Neural cell (in vitro differentiated cells): ENCODE measurements at regions not wholly inside any gene's neighbourhood (a gene's known extent, or its start where the extent isn't known, plus 50 kb on each side); places are given as distances from the start of the nearest gene placed in this dataset.

Experiments
- H2AFZ ChIP-seq: fragments of 200-600, 300-800 bp; sonication (generic), shearing (Covaris generic); 2 replicates; pipeline ENCODE4 v1.6.0; 2014; ENCODE audit warnings: low read depth, mild to moderate bottlenecking, antibody characterized with exemption, low read length, moderate library complexity
- H3F3A ChIP-seq: fragments of 200-600 bp; shearing (Covaris generic); 2 replicates; pipeline ENCODE4 v1.6.1; 2016; ENCODE audit warnings: mild to moderate bottlenecking, moderate library complexity, mixed read lengths, antibody characterized with exemption, low read length; ENCODE audit not compliant: insufficient read depth, poor library complexity, severe bottlenecking
- H3K27ac ChIP-seq: fragments of 200-600, 300-800 bp; sonication (generic), shearing (Covaris generic); 2 replicates; pipeline ENCODE4 v1.5.1; 2014; ENCODE audit warnings: mild to moderate bottlenecking, low read length, moderate library complexity
- H3K27me3 ChIP-seq: fragments of 300-800, 200-600 bp; sonication (generic), shearing (Covaris generic); 2 replicates; pipeline ENCODE4 v1.6.0; 2014; ENCODE audit warnings: mild to moderate bottlenecking, low read depth, low read length, moderate library complexity; ENCODE audit not compliant: insufficient read depth
- H3K36me3 ChIP-seq: fragments of 300-800, 200-600 bp; sonication (generic), shearing (Covaris generic); 2 replicates; pipeline ENCODE4 v1.5.1; 2014; ENCODE audit warnings: mild to moderate bottlenecking, antibody characterized with exemption, low read length, moderate library complexity; ENCODE audit not compliant: insufficient read depth
- H3K4me2 ChIP-seq: fragments of 300-800, 200-600 bp; sonication (generic), shearing (Covaris generic); 2 replicates; pipeline ENCODE4 v1.6.0; 2014; ENCODE audit warnings: mild to moderate bottlenecking, low read length
- H3K4me3 ChIP-seq: fragments of 300-800, 200-600 bp; sonication (generic), shearing (Covaris generic); 2 replicates; pipeline ENCODE4 v1.5.1; 2014; ENCODE audit warnings: mild to moderate bottlenecking, low read length, moderate library complexity
- H3K79me2 ChIP-seq: fragments of 200-600 bp; shearing (Covaris generic); replicated peaks from 2 replicates; pipeline ENCODE4 v1.6.0; 2014; ENCODE audit warnings: mild to moderate bottlenecking, low read length, moderate library complexity; ENCODE audit not compliant: insufficient read depth
- H3K9ac ChIP-seq: fragments of 300-800, 200-600 bp; sonication (generic), shearing (Covaris generic); 2 replicates; pipeline ENCODE4 v1.6.1; 2016; ENCODE audit warnings: mild to moderate bottlenecking, low read length, mixed read lengths
- H3K9me2 ChIP-seq: fragments of 200-600 bp; shearing (Covaris generic); 2 replicates; pipeline ENCODE4 v1.6.1; 2016; ENCODE audit warnings: mild to moderate bottlenecking, low read length, mixed read lengths; ENCODE audit not compliant: insufficient read depth
- H3K9me3 ChIP-seq: fragments of 200-600, 300-800 bp; sonication (generic), shearing (Covaris generic); 2 replicates; pipeline ENCODE4 v1.6.1; 2016; ENCODE audit warnings: mild to moderate bottlenecking, mixed run types, low read length, moderate library complexity, mixed read lengths
- H4K20me1 ChIP-seq: fragments of 200-600 bp; shearing (Covaris generic); 2 replicates; pipeline ENCODE4 v1.6.1; 2016; ENCODE audit warnings: mild to moderate bottlenecking, mixed run types; ENCODE audit not compliant: insufficient read depth
- EP300 ChIP-seq: fragments of 450-650 bp; conservative IDR thresholded peaks from 2 replicates; pipeline ENCODE4 v1.6.1; 2014; ENCODE audit warnings: antibody characterized with exemption, mild to moderate bottlenecking, moderate library complexity; ENCODE audit not compliant: poor library complexity, severe bottlenecking
- EZH2 ChIP-seq: fragments of 200-600, 300-800 bp; shearing (Covaris generic), sonication (generic); IDR thresholded peaks from 2 replicates; pipeline ENCODE4 v1.6.1; 2014; ENCODE audit warnings: antibody characterized with exemption, low read length, borderline replicate concordance, mild to moderate bottlenecking; ENCODE audit not compliant: insufficient read depth, poor library complexity, severe bottlenecking
- MXI1 ChIP-seq: fragments of 450-650 bp; conservative IDR thresholded peaks from 2 replicates; pipeline ENCODE4 v1.6.1; 2014; ENCODE audit warnings: antibody characterized with exemption, mild to moderate bottlenecking; ENCODE audit not compliant: poor library complexity, severe bottlenecking
- RAD21 ChIP-seq: fragments of 450-650 bp; conservative IDR thresholded peaks from 2 replicates; pipeline ENCODE4 v1.6.1; 2014; ENCODE audit warnings: antibody characterized with exemption, mild to moderate bottlenecking, moderate library complexity
- REST ChIP-seq: IDR thresholded peaks from 2 replicates; pipeline ENCODE4 v1.6.1; 2012; ENCODE audit warnings: borderline replicate concordance
- SMC3 ChIP-seq: fragments of 450-650 bp; conservative IDR thresholded peaks from 2 replicates; pipeline ENCODE4 v1.6.1; 2014; ENCODE audit warnings: antibody characterized with exemption, mild to moderate bottlenecking, moderate library complexity; ENCODE audit not compliant: poor library complexity
- TAF1 ChIP-seq: IDR thresholded peaks from 2 replicates; pipeline ENCODE4 v1.6.1; 2012; ENCODE audit warnings: low read depth
- TF ChIP-seq, protein P1 (sequence below): fragments of 450-650 bp; IDR thresholded peaks from 2 replicates; pipeline ENCODE4 v1.5.1; 2014; ENCODE audit warnings: antibody characterized with exemption, mild to moderate bottlenecking, moderate library complexity; ENCODE audit not compliant: poor library complexity, severe bottlenecking

- Histone ChIP-seq H3K27ac (no peak overlapping the region), H3K9ac (no peak overlapping the region), H4K20me1 (no peaks in the 10 kb centered on the region), H3F3A (no peaks in the 10 kb centered on the region), H3K4me3 (no peak overlapping the region), H3K4me2 (no peak overlapping the region), H3K36me3 (no peaks in the 10 kb centered on the region), H3K9me3 (no peaks in the 10 kb centered on the region), H2AFZ (no peak overlapping the region), H3K79me2 (no peaks in the 10 kb centered on the region), H3K9me2 (no peaks in the 10 kb centered on the region), H3K27me3 (no peaks in the 10 kb centered on the region)
- no peak for TF ChIP-seq REST
Observed at GRCh38 chr10:124213899-124214510, 120.6 kb upstream of the CHST15 start.

DNA sequence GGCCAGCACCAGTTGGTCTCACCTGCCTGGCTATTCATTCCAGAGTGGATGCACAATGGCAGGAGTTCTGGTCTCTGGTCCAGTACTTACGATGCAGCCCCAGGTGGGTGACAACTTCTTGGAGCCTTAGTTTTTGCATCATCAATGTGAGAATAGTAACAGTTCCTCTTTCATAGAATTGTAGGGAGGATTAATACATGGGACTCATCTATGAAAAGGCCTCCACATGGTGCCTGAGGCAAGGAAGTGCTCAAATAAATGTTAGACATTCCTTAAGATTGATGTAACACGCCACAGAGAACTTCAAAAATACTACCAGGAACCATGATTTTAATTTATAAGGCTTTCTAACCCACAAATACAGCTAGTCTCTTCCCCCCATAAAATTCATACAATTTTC, 120.1 kb upstream of the CHST15 start:
- no peaks in the 10 kb centered on the region for H3K79me2 ChIP-seq
- no peaks in the 10 kb centered on the region for H4K20me1 ChIP-seq
- no peak overlapping the region for H3K4me3 ChIP-seq
- H3F3A ChIP-seq = no peaks in the 10 kb centered on the region
- H2AFZ ChIP-seq = no peak overlapping the region
- H3K9me2 ChIP-seq = no peaks in the 10 kb centered on the region
- no peaks in the 10 kb centered on the region for H3K27me3 ChIP-seq
- no peak overlapping the region for H3K4me2 ChIP-seq
- H3K36me3 ChIP-seq = no peaks in the 10 kb centered on the region
- no peak for TF ChIP-seq SMC3
- no peak for TF ChIP-seq RAD21
- no peak for TF ChIP-seq REST
- TF ChIP-seq TAF1 = no peak
- TF ChIP-seq, protein P1, sequence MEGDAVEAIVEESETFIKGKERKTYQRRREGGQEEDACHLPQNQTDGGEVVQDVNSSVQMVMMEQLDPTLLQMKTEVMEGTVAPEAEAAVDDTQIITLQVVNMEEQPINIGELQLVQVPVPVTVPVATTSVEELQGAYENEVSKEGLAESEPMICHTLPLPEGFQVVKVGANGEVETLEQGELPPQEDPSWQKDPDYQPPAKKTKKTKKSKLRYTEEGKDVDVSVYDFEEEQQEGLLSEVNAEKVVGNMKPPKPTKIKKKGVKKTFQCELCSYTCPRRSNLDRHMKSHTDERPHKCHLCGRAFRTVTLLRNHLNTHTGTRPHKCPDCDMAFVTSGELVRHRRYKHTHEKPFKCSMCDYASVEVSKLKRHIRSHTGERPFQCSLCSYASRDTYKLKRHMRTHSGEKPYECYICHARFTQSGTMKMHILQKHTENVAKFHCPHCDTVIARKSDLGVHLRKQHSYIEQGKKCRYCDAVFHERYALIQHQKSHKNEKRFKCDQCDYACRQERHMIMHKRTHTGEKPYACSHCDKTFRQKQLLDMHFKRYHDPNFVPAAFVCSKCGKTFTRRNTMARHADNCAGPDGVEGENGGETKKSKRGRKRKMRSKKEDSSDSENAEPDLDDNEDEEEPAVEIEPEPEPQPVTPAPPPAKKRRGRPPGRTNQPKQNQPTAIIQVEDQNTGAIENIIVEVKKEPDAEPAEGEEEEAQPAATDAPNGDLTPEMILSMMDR = no peak
- no peak for TF ChIP-seq EZH2
- no peak for TF ChIP-seq EP300
- no peak for TF ChIP-seq MXI1
- H3K9ac ChIP-seq = no peak overlapping the region
- no peak overlapping the region for H3K27ac ChIP-seq
- H3K9me3 ChIP-seq = no peaks in the 10 kb centered on the region
